Body of pancreas (tissue), 4 donors: ENCODE measurements at regions not wholly inside any gene's neighbourhood (a gene's known extent, or its start where the extent isn't known, plus 50 kb on each side); places are given as distances from the start of the nearest gene placed in this dataset.

ENCODE experiments used
- CTCF ChIP-seq, 7 experiments: fragments of 450-650 bp in 4 of 7; fragments of 200-600 bp in 3 of 7; sonication (generic) in 3 of 7; IDR thresholded peaks; one replicate each; pipeline ENCODE4 v1.5.1; 2016 to 2019; ENCODE audit warnings: antibody characterized with exemption in 7 of 7
- POLR2A ChIP-seq, 3 donors: fragments of 450-650 bp; IDR thresholded peaks; one replicate each; pipeline ENCODE4 v1.6.1; 2016; ENCODE audit warnings: antibody characterized with exemption in 3 of 3, mild to moderate bottlenecking in 2 of 3

DNA sequence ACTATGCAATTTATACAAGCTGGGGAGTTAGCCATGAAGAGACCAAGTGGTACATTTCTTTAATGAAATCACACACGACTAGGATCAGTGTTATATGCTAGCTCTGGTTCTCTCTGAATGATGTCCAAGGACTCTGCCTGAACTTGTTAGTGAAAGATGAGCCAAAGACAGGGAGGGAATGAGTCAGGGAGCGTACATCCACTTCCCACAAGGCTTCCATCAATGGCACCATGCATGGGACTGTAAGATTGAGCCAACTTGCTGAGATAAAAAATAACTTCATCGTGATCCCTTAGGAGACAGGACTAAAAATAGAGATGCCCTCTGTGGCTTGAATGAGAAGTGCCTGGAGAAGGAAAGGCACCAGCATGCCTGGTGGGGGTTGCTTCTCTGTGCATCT, 629.7 kb downstream of the ACTR3B start:
- TF ChIP-seq CTCF (IDR thresholded peaks at IDR 0.05) = no peak
- TF ChIP-seq POLR2A (IDR thresholded peaks at IDR 0.05) = no peak
